HG02870 (cell line): ENCODE measurements at regions not wholly inside any gene's neighbourhood (a gene's known extent, or its start where the extent isn't known, plus 50 kb on each side); places are given as distances from the start of the nearest gene placed in this dataset.
"Not testable (repeated sequence)": the region's sequence is repeated elsewhere in the genome, so short reads cannot be mapped to it uniquely, and the experiment has no call there.

ENCODE experiments used
- ATAC-seq: cut with Tn5 transposase; IDR thresholded peaks from one replicate; pipeline ENCODE4 v1.9.1; 2021; ENCODE audit warnings: mild to moderate bottlenecking, moderate library complexity; ENCODE audit not compliant: unreplicated experiment

DNA sequence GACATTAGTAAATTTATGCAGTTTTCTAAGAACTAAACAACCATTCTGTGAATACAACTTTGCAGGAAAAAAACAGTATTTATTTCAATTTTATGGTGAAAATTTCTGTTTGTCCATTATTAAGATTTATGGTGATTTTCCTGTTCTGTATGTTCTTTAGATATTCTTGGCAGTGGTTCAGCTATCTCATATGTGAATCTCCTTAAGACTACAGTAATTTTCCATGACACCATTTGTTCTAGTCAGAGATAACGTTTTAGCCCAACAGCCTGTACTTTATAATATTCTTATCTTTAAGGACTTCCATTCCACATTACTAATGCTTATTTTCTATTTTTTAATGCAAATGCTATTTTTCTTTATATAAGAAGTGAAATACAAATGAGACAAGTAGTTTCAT, 504.0 kb downstream of the RFPL4B start:
- no peak for ATAC-seq

DNA sequence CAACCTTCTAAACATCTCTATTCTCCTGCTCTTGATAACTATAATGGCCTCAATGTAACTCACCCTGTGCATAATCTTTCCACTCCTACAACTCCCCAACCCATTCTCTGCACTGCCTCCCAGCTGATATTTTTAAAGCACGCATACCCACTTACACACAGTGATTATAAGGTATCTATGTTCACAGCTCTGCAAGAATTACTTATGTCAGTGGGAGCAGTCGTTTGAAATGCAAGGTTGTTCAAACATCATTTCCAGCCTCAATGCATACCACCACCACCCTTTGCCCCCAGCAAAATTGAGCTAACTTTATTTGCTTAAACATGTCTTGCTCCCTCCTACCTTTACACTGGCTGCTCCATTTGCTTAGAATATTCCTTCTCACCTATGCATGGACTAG, 506.0 kb downstream of the RFPL4B start:
- ATAC-seq, result no peak

DNA sequence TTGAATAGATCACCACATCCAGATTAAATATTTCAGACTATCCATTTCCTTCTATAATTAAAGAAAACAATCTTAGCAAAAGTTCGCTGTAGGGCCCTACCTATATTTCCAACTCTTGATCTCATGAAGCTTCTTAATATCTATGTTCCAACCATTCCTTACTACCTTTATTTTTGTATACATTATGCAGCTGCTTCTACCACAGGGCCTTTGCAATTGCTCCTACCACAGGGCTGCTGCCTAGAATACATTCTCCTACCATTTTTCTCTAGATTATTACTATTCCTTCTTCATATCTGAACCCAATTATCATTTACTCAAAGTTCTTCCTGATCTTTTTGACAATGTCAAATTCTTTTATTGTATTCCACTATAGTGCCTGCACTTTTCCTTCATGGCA, 516.6 kb downstream of the RFPL4B start:
- ATAC-seq, result no peak

DNA sequence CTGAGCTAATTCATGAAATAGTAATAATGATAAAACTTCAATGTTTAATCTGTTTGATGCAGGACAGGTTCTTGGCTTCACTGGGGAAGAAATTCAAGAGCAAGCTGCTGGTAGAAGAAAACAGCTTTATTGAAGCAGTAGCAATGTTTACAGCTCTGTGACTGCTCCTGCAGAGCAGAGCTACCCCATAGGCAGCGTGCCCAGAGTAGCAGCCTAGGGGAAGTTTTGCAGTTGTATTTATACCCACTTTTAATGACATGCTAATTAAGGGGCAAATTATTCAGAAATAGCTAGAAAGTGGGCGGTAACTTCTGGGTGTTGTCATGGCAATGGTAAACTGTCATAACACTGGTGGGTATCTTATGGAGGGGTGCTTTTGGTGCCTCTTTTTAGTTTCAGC, 518.0 kb downstream of the RFPL4B start:
- ATAC-seq, result no peak

DNA sequence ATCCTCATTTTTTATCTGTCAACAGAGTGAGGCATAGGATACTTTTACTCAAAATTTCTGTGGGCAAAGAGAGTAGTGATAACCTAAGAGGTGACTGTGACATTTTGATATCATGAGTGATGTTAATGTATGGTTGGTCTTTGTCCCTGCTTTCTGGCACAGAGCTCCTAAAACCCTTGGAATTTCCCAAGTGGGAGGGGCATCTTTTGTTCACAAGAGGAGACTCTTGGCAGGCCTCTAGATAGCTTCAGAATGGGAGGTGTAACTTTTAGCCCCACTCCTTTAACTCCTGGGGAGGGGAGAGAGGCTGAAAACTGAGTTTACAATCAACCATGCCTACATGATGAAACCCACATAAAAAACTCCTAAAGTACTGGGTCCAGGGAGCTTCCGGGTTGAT, 527.8 kb downstream of the RFPL4B start:
- ATAC-seq, result no peak

DNA sequence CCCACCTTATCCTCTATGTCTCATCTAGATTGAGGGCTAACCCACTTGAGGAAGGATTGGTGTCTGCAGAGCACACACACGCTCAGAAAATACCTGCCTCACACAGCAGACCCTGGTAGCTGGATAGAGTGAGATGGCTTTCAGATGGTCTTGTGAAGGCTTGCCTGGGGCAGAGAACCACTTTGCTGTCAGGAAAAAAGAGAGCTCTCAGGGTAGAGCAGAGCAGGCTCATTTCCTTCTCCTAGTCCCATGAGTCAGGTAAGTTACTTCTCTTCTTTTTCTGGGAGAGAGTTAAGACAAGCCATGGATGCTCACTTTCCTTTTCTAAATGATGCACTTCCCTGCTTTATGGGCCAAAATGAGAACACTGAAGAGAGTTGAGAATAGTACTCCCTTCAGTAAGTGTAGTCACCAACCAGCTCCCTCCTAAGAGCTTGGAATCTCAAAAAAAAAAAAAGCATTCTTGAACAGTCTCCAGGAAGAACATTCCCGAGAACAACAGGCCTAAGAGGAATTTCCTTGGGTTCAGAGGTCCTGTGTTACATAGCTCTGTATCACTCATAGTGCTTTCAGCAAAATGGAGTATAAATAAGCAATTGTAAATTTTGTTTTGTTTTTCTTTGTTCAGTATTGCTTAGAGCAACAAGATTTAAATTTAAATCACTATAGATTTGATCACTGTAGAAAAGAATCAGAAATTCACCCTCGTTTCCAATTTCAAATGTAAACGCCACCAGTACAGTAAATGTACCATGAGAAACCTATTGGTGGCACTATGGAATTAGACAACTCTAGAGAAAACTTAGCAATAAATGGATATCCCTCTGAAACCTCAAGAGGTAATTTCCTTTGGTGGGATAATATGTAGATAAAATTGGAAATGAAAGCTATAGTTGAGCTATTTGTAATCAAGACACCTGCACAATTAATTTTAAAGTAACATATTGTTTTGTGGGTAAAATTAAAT, 530.3 kb downstream of the RFPL4B start:
- ATAC-seq, result no peak

DNA sequence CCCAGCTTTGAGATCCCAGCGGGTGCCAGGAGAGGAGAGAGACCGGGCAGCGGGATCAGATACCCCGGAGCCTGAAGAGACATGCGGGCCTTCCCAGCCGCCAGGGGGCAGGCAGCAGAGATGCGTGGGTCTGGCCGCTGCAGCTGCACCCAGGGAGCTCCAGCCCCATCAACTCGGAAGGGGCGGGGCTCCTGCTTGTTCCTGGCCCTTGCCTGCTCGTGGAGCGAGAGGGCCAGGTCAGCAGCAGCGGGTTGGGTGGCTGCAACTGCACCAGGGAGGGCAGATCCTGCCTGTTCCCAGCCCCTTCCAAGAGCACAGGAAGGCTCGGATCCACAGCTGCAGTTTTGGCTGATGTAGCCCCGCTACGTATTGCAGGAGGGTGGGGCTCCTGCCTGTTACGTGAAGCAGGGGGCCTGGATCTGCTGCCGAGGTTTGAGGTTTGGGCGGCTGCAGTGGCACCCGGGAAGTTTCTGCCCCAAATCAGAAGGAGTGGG, 532.8 kb downstream of the RFPL4B start:
- ATAC-seq, result no peak

DNA sequence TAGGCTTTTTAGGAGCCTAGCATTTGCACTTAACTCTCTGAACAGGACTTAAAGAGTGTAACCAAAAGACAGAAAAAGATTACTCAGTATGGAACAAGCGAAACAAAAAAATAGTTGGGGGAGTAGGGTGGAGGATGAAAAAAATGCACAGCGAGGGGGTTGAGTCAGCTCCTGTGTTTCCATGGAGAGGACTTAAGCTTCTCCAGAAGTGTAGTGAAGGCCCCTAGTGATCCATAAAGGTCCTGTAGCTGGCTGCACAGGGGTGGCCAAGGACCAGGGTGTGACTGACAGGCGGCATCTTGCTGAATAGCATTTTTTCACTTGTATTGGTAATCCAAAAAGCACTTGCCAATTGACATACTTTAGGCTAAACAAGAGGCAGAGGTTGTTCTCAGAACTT, 533.9 kb downstream of the RFPL4B start:
- no peak for ATAC-seq

DNA sequence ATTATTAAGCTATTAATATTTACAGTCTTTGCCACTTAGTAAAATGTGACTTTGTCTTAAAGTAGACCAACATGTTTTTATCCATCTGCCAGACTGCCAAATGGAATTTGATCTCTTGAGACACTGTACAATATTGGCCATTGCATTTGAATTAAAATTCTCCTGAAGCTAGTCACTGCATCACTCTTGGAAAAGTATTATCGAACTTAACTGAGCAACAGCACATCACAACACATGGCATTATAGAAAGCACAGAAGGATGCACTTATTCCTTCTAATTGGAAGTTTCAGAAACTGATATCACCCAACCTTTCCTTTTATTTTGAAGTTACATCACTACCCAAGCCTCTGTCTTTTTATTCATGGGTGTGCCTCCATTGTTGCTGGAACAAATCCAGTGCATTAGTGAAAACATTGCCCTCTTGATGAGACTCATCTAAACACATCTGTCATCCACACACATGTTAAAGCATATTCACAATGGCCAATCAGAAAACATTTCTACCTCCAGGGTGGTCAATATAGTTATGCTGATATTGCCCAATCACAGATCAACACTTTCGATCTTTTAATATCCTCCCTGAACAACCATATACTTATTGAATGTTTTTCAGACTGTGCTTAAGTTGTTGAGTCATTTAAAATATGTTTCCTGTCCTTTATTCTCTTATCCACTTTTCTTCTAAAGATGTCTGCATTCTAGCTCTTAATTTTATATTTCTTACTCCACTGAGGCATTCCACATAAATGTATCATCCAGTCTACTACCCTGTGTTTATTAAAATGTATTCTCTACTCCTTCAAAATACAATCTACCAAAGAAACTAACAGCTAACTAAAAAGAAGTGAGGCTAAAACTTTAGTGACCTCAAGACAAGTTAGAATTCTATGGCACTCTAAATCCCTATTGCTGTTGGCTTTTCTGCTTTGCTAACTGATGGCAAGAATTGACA, 535.0 kb downstream of the RFPL4B start:
- ATAC-seq, result no peak

DNA sequence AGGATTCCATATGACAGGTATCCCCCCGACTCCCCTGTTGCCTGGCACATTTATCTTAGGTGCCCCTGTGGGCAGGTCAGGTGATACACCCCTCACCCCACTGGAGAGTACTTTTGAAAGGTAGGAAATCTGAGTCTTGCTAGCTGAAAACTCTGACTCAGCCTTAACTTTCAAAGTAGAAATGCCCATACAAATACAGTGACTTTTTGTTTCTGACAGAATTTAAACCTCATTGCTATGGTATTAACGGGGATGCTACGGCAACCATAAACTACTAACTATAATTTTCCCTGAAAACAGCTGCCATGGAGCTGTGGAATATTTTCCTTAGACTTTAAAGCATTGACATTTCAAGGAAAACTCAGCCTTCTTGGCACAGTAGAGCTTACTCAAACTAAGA, 536.0 kb downstream of the RFPL4B start:
- ATAC-seq, result no peak

DNA sequence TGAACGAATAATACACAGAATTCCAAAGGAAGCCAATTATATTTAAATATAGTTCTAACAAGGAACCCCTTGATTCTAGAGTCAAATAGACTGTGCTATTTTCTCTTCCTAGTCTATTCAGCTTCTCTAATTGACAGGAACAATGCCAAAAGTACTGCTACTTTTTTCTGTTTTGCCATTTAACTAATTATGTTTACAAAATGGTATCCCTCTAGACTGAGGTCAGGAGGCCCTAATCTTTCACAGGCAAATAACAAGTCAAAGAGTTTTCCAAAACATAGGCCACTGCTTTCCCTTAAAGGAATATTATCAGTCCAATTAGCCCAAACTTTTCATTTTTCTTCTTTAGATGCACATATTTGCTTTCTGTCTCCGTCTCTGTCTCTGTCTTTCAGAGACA, 539.3 kb downstream of the RFPL4B start:
- ATAC-seq, result no peak

DNA sequence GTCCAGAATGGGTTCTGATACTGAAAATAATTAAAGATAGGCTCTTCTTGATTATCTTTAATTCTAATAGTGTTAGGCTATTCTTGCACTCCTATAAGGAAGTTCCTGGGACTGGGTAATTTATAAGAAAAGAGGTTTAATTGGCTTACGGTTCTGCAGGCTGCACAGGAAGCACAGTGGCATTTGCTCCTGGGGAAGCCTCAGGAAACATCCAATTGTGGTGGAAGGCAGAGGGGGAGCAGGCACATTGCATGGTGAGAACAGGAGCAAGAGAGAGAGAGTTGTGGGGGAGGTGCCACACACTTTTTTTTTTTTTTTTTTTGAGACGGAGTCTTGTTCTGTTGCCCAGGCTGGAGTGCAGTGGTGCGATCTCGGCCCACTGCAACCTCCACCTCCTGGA, 540.3 kb downstream of the RFPL4B start:
- ATAC-seq, result not testable (repeated sequence)

DNA sequence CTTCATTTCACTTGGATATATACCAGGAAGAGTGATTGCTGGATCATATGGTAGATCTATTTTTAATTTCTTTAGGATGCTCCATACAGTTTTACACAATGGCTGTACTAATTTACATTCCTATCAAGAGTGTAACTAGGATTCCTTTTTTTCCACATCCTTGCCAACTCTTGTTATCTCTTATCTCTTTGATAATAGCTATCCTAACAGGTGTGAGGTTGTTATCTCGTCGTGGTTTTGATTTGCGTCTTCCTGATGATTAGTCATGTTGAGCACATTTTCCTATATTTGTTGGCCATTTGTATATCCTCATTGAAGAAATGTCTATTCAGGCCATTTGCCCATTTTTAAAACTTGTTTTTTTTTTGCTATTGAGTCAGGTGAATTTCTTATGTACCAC, 552.4 kb downstream of the RFPL4B start:
- ATAC-seq, result no peak

DNA sequence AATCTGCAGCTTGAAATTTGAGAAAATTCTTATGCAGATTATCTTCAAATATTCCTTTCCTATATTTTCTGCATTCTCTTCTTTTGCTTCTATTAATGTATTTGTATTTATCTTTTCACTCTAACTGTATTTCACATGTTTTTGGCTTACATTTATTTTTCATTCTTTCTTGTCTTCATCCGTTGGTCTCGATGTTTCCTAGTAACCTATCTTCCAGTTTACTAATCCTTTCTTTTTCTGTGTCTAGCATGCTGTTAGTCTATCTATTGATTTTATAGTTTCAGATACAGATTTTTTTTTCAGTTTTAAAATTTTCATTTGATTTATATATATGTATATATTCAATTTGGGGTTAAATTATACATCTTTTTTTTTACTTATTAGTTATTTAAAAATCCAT, 556.2 kb downstream of the RFPL4B start:
- no peak for ATAC-seq

DNA sequence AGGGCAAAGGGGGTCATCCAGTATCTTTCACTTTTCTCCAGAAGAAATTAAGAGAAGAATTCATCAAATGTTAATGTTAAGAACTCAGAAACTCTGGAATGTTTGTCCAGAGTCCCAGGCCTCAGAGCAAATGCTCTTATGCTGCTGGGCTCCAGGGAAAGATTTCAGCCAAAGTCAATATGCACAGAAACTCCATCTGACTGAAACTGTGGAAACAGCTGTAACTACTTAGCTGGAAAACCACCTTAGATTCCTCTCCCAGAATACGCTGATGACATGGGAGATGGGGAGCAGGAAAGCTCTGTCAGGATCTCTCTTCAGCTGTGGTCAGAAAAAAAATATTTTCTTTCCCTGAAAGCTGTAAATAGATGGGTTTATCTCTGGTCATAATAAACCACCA, 559.6 kb downstream of the RFPL4B start:
- ATAC-seq, result no peak

DNA sequence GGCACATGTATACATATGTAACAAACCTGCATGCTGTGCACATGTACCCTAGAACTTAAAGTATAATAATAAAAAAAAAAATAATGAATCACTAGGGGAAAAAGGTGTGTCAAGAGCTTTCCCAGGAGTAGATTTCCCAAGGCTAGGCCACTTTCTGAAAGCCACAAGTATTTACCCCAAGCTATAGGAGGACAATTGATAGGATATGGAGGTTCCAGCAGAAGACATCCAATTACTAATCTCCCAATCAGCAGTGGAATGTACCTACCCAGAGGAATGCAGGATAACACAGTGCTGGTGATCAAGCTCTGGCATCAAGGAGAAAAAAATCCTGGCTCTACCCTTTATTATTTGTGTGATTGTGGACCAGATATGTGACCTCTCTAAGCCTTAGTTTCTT, 562.7 kb downstream of the RFPL4B start:
- ATAC-seq, result no peak

DNA sequence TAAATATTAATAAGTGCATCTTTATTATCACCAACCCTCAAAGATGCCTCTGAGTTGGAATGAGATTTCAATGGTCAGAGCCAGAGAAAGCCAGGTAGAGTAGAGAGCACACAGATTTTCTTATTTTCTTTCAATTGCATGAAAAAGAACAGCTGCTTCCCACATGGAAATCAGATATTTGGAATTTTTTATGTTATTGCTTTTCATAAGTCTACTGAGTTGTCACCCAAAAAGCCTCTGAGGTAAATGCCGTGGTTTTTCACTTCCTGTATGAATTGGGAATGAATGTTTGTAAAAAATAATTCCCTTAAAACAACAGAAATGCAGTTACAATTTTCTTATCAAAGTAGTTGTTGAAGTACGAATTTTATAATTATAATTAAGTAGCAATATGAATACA, 563.1 kb downstream of the RFPL4B start:
- ATAC-seq, result no peak

DNA sequence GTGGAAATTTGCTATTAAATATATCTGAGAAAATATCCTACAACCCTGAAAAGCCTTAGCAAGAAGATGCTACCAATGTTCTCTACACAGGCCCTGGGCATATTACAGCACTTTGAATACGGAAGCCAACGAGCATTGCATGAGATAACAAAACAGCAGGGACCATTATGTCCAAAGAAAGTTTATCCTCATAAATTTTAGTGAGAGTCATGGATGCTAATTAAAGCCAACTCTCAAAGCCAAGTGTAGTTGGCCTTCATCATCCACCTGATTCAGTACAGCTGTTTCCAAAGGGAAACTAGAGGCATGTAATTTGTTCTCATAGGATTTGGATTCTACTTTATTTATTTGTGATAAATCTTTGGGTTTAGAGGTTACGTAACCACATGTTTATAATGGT, 564.8 kb downstream of the RFPL4B start:
- ATAC-seq, result no peak

DNA sequence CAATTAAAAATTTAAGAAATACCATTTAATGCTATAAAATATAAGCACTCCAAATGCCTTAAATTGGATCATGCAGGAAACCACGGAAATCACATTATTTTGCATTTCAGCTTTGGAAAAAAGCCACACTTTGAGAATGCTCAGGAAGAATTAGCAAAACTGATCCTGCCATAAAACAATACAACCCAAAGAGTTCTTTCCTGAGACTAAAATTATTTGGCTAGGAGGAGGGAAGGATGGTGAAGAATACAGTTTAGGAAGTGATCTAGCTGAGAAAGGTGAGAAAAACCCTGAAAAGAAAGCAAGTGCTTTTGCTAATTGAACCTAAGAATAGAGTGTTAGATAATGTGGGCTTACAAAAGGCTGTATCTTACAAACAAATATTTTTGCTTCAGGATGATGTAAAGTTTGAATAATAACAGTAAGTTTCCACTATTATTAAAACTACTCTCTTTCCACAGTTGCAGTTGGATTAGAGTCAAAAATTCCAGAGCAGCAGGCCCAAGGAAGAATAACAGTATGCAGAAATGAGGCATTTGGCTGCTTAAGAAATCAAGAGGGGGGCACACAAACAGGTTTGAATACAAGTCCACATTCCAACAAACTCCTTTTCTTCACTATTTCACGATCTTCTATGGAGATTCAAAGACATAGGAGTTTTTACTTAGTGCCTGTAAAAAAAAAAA, 565.4 kb downstream of the RFPL4B start:
- ATAC-seq, result no peak

DNA sequence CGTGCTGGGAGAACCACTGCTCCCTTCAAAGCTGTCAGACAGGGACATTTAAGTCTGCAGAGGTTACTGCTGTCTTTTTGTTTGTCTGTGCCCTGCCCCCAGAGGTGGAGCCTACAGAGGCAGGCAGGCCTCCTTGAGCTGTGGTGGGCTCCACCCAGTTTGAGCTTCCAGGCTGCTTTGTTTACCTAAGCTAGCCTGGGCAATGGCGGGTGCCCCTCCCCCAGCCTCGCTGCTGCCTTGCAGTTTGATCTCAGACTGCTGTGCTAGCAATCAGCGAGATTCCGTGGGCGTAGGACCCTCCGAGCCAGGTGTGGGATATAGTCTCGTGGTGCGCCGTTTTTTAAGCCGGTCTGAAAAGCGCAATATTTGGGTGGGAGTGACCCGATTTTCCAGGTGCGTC, 572.6 kb downstream of the RFPL4B start:
- ATAC-seq, result not testable (repeated sequence)

DNA sequence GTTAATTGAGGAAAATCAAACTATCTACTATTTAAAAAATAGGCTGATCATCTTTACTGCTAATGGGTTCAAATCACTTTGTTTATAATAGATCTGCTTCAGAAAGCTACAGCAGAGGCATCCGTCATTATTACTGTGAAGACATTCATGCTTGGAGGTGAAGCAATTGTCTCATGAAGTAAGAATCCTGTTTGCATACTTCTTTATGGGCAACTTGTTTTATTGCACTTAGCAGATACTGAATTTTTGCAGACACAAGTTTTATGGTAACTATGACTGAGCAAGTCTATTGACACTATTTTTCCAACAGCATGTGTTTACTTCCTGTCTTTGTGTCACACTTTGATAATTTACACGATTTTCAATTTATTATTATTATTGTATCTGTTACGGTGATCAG, 573.9 kb downstream of the RFPL4B start:
- no peak for ATAC-seq
